ENCODE measurements at regions not wholly inside any gene's neighbourhood (a gene's known extent, or its start where the extent isn't known, plus 50 kb on each side); places are given as distances from the start of the nearest gene placed in this dataset.
A peak's percentile ranks its signal among the peaks of the same experiment; 100 is the strongest.

DNA sequence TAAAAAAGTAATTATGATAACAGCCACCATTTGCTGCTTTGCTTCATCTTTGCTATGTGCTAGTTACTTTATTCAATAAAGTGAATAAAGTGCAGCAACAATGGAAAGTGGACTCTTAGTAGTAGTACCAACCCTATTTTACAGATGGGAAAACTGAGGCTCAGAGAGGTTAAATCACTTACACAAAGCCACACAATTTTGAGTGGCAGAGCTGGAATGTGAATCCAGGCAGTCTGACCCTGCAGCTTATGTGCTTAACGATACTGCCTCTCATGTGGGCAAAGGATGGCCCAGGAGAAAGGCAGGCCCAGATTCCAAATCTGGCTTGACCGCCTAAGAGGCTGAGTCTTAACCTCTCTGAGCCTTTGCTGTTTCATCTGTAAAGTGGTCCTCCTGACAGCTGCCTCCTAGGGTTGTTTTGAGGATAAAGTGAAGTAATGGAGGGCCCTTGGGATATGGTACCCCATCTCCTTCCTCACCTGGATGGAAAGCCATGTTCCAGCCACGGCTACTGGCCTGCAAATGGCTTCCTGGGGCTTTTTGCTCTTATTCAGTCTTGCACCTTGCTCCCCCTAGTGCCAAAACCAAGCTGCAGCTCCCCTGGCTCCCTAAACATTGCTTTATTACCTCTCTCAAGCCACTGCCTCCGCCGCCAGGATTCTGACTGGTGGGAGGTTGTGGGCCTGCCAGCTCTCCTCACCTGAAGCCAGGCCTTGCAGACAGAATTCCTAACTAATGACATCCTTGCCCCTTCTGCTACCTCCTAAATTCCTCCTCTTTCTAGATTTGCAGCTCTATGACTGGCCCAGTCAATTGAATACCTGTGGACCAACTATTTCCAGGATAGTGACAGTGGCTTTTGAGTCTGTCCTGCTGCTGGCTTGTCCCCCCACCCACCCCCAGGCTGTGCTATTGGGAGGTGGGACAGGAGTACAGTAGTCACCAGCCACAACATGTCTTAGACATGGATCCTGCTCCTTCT lies 283.3 kb upstream of the PWP1 start:
- DNase-seq (ENCODE audit: low read depth), result peak; percentile 27

DNA sequence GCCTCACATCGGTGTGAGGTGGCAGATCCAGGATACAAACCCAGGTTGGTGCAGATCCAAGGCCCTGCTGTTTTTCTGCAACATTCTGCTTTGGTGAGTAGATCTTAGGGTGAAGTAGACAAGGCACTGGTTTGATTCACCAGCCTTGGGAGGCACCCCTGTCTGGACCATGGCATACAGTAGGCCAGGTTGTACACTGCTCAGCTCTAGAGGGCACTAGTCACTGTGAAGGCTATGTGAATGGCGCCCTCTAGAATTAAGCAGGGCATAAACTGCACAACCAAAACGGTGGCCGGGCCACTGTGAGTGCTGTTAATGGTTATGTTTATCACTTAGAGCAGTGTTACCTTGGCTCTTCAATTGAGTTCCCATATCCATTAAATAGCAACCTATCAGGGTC lies 280.6 kb upstream of the PWP1 start:
- no peak for DNase-seq (ENCODE audit: low read depth)

- DNase-seq (ENCODE audit: low read depth), result no peak
Measured at GRCh38 chr12:107405436-107405835, 280.2 kb upstream of the PWP1 start.

DNA sequence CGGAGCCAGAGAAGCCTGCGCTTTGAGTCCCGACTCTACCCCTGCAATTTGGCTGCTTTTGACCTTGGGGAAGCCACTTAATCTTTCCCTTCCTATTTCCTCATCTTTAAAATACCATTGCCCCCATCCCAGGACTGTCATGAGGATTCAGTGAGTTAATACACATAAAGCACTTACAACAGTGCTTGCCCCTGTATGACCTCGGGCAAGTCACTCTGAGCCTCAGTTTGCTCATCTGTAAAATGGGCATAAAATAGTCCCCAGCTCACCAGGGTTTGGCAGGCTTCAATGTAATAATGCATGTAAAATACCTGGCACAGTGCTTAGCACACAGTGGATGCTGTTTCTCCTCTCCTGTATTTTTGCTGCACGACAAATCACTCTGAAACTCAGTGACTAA lies 278.7 kb upstream of the PWP1 start:
- DNase-seq (ENCODE audit: low read depth), result no peak

DNA sequence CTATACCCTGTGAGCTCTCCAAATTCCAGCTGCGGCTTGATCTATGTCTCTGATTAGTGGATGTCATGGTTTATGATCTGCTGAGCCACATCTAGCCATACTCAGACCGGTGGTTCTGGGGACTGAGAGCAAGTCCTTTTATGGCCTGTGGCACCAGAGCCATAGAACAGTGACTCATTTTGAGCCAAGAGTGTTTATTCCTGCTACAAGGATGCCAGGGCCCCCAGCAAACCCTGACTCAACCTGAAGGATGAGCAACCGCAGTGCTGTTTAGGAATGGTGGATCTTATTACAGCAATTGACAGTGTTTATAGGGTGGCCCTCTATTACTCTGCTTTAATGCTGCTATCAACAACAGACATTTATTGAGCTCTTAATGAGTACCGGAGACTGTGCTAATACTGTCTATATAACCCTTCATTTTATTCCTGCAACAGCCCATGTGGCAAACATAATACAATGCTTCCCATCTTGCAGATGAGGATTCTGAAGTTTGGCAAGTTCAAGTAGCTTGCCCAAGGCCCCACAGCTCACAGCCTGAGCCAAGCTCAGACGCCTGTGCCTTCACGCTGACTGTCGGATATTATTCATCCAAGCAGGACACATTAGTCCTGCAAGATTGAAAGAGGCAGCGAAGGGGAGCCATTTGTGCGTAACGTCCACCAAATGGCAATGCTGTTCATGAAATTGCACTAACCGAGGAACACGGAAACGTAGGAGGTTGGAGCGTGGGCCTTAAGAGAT lies 273.6 kb upstream of the PWP1 start:
- no peak for DNase-seq (ENCODE audit: low read depth)

DNA sequence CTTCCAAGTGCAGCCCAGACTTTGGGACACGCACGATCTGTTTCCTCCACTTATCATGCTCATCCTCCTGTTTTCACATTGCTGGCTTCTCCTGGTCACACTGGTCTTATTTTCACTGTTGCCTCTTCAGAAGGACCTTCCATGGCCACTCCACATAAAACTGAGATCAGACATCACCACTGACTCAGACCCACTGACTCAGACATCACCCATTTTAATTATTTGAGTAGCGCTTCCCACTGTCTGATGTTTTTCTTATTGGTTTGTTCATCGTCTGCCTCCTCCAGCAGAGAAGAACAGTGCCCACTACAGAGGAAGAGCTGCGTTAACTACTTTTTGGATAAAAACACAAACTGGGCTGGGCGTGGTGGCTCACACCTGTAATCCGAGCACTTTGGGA lies 270.5 kb upstream of the PWP1 start:
- no peak for DNase-seq (ENCODE audit: low read depth)

- DNase-seq (ENCODE audit: low read depth), result no peak
Measured at GRCh38 chr12:107415834-107416233, 269.8 kb upstream of the PWP1 start.

DNA sequence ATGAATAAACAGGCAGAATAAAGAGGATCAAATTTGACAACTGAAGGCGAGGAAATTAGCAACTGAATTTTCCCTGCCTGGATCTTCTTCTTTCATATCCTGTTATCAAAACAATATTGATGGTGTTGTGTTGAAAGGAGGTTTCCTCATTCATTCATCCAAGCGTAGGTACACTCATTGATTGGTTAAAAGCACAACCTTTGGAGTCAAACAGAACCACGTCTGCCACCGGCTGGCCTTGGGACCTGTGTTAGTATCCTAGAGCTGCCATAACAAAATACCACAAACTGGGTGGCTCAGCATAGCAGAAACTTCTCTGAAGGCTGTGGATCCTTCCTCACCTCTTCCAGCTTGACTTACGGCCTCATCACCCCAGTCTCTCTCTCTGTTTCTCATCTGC lies 268.6 kb upstream of the PWP1 start:
- no peak for DNase-seq (ENCODE audit: low read depth)

GRCh38 chr12:107418981-107419380 lies 266.6 kb upstream of the PWP1 start:
- no peak for DNase-seq (ENCODE audit: low read depth)

DNA sequence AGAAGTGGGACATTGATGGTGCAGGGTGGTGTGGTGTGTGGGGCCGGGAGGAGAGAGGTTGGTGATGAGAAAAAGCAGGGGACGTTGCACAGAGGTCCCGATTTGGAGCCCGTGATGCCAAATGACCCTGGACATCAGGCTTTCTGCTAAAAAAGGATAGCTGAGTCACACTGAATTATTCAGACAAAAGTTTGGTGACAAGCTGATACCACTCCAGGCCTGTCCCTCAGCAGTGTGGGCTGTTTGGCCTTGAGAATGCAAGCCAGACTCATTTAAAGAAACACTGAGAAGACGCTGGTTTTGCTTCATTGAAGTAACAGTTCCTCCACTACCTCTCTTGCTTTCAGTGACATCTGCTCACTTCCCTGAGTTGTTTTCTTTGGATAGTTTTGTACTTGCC lies 262.1 kb upstream of the PWP1 start:
- no peak for DNase-seq (ENCODE audit: low read depth)

DNA sequence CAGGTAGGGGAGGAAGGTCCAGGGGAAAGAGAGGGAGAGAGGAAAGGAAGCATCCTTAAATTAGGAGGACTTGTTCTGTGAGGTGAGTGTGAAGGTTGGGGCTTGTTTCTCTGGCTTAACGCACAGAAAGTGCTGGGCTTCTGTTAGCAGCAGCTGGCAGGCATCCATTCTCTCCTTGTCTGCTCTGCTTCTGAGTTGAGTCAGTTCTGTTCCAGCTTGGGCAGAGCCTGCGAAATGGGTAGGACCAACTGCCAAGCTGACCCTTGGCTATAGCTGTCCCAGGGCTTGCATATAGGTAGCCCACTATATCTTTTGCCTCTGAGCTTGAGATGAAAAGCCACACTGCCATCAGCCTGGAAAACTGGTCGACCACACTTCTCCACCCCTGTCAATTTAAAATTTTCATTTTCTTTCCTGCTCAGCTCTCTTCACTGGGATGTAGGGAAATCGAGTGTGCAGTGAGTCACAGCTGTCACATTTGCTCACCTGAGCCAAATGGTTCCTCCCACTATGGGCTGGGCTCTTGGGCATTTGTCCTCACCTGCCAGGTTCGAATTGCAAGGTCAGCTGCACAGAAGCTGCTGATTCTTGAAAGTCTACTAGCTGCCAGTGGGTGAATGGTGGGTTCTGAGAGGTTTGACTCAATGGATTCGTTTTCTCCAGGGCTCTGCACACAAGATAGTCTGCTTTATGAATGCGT lies 256.4 kb upstream of the PWP1 start:
- DNase-seq (ENCODE audit: low read depth), result no peak

DNA sequence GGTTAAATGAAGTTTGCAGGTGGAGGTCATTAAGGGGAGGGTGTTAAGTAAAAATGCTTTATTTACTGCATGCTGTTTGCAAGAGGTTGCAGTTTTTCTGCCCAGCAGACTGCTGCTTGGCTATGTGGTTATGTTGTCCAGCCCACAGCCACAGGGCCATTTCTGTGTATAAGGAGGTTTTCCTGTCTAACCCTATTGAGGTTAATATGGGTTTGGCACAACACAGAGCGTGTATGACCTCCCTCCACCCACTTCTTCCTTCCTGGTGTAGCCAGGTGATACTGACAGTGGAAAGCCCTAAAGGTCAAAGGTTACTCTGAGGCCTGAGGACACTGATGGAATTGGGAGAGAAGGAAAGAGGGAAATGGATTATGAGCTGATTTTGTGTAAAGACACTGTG lies 253.7 kb upstream of the PWP1 start:
- no peak for DNase-seq (ENCODE audit: low read depth)

GRCh38 chr12:107435072-107435471 lies 250.5 kb upstream of the PWP1 start:
- DNase-seq (ENCODE audit: low read depth), result no peak

- DNase-seq (ENCODE audit: low read depth), result no peak
Measured at GRCh38 chr12:107435520-107435919, 250.1 kb upstream of the PWP1 start.

- no peak for DNase-seq (ENCODE audit: low read depth)
Measured at GRCh38 chr12:107436376-107436775, 249.2 kb upstream of the PWP1 start.

GRCh38 chr12:107436836-107437235 lies 248.8 kb upstream of the PWP1 start:
- no peak for DNase-seq (ENCODE audit: low read depth)

DNA sequence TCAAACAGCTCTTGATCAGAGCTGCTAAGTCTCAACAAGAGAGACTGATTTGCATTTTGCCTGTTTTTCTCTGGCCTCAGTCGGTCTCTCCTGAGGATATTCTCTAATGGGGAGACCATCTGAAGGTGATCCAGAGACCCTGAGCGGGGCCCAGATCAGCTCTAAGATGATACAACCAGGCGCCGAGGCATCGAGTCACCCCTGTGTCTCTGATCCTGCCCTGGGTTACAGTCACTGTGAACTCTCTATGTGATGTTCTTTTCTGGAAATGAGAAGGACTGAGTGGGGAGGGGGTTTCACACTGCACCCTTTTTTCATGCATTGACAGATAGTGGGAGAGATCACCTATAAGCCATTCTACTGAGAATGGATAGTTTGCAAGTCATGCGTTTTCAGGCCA lies 247.6 kb upstream of the PWP1 start:
- no peak for DNase-seq (ENCODE audit: low read depth)

DNA sequence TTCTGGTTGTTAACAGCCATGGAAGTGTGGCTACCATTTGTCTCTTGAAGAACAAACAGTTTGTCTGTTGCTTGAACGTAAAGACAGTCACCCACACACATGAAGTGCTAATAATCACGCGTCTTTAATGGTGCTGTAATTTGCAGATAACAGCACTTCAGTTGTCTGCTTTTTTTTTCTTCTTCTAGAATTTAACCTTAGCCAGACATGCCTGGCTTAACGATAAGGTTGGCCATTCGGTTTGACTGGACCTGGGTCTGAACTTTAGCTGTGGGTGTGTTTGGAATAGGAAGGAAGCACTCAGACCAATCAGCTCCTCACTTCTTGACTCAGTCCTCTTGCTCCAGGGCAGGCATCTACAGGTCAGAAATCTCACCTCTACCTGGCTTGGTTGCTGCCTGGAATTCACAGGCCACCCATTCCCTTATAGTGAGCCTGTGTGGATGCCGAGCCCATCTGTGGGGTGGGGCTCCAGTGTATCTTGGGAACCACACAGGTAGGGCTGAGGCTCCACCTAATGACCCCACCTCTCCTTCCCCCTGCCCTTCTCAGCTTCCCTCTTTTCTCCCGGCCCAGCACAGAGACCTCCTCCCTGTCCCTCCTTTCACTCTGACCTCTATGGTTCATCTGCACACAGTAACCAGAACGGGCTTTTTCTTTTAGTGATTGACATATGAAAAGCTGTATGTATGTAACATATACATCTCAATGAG lies 246.4 kb upstream of the PWP1 start:
- DNase-seq (ENCODE audit: low read depth), result no peak

GRCh38 chr12:107440606-107441005 lies 245.0 kb upstream of the PWP1 start:
- no peak for DNase-seq (ENCODE audit: low read depth)

DNA sequence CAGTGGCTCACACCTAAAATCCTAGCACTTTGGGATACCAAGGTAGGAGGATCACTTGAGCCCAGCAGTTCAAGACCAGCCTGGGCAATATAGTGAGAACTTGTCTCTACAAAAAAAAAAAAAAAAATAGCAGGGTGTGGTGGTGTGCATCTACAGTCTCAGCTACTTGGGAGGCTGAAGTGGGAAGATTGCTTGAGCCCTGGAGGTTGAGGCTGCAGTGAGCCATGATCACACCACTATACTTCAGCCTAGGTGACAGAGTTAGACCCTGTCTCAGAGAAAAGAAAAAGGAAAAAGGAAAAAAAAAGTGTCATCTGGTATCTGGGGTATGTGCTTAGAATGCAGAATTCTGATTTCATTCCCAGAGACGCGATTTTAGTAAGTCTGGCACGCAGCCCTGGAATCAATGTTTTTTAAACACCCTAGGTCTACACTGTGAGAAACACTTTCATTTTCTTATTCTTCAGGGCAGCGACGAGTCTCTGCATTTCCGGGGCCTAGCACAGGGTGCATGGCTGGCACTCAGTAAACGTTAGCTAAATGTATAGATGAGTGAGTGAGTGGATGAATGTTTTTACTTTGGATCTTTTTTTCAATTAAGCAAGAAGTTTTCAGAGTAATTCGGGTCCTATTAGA lies 243.8 kb upstream of the PWP1 start:
- no peak for DNase-seq (ENCODE audit: low read depth)

GRCh38 chr12:107442326-107442987 lies 243.1 kb upstream of the PWP1 start:
- no peak for DNase-seq (ENCODE audit: low read depth)

All from stimulated activated CD8-positive, alpha-beta memory T cell treated with anti-CD3 and anti-CD28 coated beads, Interleukin-15, amount 100 ng/mL, for 1 hour (primary cell).